Right cardiac atrium (tissue), 5 donors: ENCODE measurements at regions not wholly inside any gene's neighbourhood (a gene's known extent, or its start where the extent isn't known, plus 50 kb on each side); places are given as distances from the start of the nearest gene placed in this dataset.
A peak's percentile ranks its signal among the peaks of the same experiment; 100 is the strongest.

Source experiments
- ATAC-seq, 2 donors: fragments of 200-7000 bp; cut with Tn5 transposase; one replicate each; pipeline versions ENCODE4 v1.8.0 to v1.9.1; 2020; ENCODE audit warnings: moderate library complexity in 2 of 2, mild to moderate bottlenecking in 1 of 2
- DNase-seq, 3 donors: peaks; one replicate each; pipeline ENCODE4 v3.0.0-alpha.2; 2020
- H3K27ac ChIP-seq: one replicate; pipeline ENCODE4 v1.5.1; 2013; ENCODE audit warnings: mild to moderate bottlenecking, low read length, control low read depth, moderate library complexity
- H3K27me3 ChIP-seq: one replicate; pipeline ENCODE4 v1.6.1; 2013; ENCODE audit not compliant: control insufficient read depth, insufficient read depth
- H3K4me1 ChIP-seq: one replicate; pipeline ENCODE4 v1.6.1; 2013; ENCODE audit warnings: low read length; ENCODE audit not compliant: control insufficient read depth, insufficient read depth
- H3K4me3 ChIP-seq: one replicate; pipeline ENCODE4 v1.5.1; 2013; ENCODE audit warnings: low read length, control low read depth
- H3K9me3 ChIP-seq: one replicate; pipeline ENCODE4 v1.6.1; 2013; ENCODE audit warnings: low read length; ENCODE audit not compliant: control insufficient read depth
- WGBS: extraction: QIAGEN DNeasy Blood & Tissue Kit; methylation state at CpG from one replicate; pipeline ENCODE4 v1.1.7; 2013; 5-methylcytosine and 5-hydroxymethylcytosine counted together
- intact Hi-C, 4 donors: fragments of 100-400 bp; cut with DNase I; formaldehyde crosslinking; loops; one replicate each; pipeline versions ENCODE4 v1.11.0 to v1.14.0; 2022 to 2023
- donor health status: healthy with polysubstance abuse.
- donor health status: DM: no; HTN: yes; CAD: no.
- donor health status: DM: no; HTN: no; CAD: no.
- donor health status: DM: no; HTN: yes; CAD: no; lungs with severe emphysema.
- donor health status: DM: yes; HTN: yes; CAD: no.

DNA sequence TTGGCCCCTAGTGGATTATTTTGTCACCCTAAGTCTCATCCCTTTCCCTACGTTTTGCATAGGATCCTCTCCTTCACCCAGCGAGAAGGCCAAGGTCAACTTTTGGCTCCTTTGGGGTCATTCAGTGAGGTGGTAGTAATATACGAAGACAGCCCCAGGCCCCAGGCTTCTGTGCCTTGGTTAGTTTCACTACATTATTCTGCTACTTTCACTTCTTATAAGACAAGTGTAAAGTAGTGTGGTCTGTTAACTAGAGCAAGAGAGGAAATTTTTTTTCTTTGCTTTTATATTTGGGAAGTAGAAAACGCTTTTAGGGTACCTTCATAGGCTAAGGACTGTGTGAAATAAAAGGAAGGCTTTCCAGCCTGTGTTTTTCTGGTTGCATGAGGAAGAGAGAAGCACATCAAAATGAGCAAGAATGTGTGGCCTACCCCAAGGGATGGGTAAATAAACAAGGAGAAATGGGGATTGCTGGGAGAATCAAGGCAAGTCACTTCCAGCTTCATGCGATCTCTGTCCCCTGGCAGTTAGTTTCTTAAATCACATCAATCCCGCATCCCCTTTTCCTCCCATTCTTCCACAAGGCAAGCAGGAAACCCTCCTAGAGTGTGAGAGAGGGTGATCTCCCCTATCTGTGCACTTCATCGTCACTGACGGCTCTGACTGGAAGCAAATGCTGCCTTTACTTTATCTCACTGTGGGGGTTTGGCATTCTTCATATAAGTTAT, 677.0 kb upstream of the WWC1 start:
- ATAC-seq (no peak), DNase-seq (no peak)
- intact Hi-C loops: no loop called here
- no peaks in the 10 kb centered on the region for H3K27me3 ChIP-seq
- H3K9me3 ChIP-seq: no peaks in the 10 kb centered on the region
- 55% methylated on average over 8 of the region's 8 CpGs for WGBS
- H3K4me3 ChIP-seq: no peak overlapping the region
- H3K4me1 ChIP-seq: no peaks in the 10 kb centered on the region
- no peak overlapping the region for H3K27ac ChIP-seq

DNA sequence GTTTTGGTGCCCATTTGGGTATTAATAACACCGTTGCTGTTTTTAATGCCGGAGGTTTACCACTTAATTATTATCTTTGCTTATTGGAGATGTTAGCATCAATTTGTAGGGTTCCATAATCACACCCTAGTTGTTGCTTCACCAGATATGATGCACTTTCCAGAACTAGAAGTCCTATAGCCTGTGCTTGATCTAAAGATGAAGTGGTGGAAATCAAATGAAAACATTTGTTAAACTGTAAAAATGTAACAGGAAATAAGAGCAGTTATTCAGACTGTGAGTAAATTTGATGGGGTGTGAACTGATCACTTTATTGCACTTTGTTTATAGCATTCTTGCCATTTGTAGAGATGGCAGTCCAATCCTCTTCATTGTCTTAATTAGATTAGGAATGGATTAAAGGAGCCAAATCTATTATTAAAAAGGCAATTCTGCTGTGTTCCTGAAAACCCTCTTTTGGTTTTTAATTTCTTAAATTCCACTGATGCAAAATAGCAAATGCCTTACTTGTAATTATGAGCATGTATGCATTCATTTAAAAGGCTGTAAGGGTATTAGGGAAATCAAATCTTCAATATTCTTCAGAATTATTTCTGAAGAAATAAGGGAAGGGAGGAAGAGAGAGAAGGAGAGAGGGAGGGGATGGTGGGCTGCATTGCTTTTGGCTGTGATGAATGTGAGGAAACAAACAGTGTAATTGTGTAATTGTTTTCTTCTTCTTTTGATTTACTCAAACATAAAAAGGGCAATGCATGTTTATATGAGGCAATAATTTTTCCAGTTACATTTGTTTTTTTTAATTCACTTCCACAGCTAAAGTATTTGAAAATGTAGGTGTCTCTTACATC, 675.2 kb upstream of the WWC1 start:
- no peak overlapping the region for H3K4me3 ChIP-seq
- no peak overlapping the region for H3K27ac ChIP-seq
- DNase-seq: no peak
- WGBS: 41% methylated on average over 2 of the region's 2 CpGs
- H3K9me3 ChIP-seq: no peaks in the 10 kb centered on the region
- no peaks in the 10 kb centered on the region for H3K4me1 ChIP-seq
- intact Hi-C loops: no loop called here
- no peaks in the 10 kb centered on the region for H3K27me3 ChIP-seq
- no peak for ATAC-seq

DNA sequence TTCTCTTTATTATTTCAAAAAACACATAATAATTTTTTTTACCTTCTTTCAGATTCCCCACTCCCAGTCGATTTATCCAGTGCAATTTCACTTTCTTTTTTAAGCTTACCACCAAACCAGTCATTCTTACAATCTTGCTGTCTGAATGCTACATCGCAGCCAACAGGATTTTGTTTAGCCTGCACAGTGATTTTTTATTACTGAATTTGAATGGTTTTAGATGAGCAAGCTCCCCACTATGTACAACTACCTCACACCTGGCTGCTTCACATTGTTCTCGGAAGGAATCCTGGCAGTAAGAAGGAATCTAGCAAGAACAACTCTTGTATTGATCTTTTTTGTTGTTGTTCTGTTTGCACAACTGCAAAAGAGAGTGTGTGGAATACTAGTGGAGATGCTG, 668.1 kb upstream of the WWC1 start:
- DNase-seq (no peak), ATAC-seq (no peak)
- no peaks in the 10 kb centered on the region for H3K4me1 ChIP-seq
- no peak overlapping the region for H3K4me3 ChIP-seq
- H3K27ac ChIP-seq: no peak overlapping the region
- no peaks in the 10 kb centered on the region for H3K9me3 ChIP-seq
- intact Hi-C loops: no loop called here
- 59% methylated on average over 3 of the region's 3 CpGs for WGBS
- H3K27me3 ChIP-seq: no peaks in the 10 kb centered on the region

DNA sequence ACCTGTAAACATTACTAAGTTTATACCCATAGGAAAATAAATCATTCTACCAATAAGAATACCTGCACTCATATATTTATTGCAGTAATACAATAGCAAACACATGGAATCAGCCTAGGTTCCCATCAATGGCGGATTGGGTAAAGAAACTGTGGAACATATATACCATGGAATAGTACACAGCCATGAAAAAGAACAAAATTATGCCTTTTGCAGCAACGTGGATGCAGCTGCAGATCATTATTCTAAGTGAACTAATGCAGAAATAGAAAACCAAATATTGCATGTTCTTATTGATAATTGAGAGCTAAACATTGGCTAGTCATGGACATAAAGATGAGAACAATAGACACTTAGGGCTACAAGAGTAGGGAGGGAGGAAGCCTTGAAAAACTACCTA, 667.4 kb upstream of the WWC1 start:
- ATAC-seq: no peak
- Histone ChIP-seq H3K4me3 (no peak overlapping the region), H3K27me3 (no peaks in the 10 kb centered on the region), H3K9me3 (no peaks in the 10 kb centered on the region), H3K27ac (no peak overlapping the region), H3K4me1 (no peaks in the 10 kb centered on the region)
- intact Hi-C loops: no loop called here
- DNase-seq: no peak
- WGBS: 73% methylated on average over 2 of the region's 2 CpGs

DNA sequence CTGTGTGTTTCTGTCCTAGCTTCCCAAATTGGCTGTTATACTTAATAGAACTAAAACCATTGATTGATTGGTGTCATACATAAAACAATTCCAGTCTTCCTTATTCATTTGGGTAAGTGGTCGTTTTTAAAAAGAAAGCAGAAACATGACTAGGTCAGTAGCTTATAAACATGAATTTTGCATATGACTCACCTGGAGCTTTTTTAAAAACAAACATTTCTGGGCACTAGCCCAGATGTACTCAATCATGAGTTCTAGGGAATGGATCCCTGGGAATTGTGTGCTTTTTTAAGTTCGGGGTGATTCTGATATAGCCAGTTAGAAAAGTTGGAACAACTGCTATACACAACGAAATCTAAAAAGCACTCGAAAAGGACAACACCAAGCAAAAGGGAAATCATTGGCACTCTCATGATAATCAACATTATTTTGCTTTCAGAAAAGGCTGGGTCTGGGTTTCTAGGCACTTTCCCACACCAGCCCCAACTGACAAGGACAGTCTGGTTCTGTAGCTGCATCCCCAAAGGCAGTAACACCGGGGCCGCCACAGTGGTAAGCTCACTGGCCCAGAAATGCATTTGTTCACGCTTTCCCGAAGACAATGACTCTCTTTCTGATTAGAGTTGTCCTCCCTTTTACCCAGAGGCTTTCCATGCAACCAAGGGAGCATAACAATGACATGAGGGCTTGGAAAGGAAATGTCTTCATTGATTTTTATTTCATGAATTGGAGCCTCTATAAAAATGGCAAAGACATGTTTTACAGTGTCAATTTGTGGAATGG, 664.9 kb upstream of the WWC1 start:
- Histone ChIP-seq H3K27ac (no peak overlapping the region), H3K4me1 (no peaks in the 10 kb centered on the region), H3K27me3 (no peaks in the 10 kb centered on the region), H3K9me3 (no peaks in the 10 kb centered on the region), H3K4me3 (no peak overlapping the region)
- WGBS: 79% methylated on average over 8 of the region's 8 CpGs
- intact Hi-C loops: no loop called here
- DNase-seq: no peak
- no peak for ATAC-seq

DNA sequence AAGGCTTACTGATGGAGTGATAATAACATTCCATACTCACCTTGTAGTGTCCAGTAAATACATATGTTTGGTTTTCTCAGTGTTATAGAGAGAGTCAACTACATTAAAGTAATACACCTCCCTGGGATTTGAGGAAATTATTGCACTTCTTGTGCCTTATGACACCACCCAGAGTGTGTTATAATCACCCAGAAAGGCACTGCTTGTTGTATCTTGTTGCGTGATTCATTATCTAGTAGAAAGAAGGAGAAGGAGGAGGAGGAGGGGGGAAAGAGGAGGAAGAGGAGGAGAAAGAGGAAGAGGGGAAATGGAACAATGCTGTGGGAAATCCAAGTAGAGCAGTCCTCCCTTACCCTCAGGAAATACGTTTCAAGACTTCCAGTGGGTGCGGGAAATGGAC, 661.8 kb upstream of the WWC1 start:
- no peak overlapping the region for H3K4me3 ChIP-seq
- H3K27ac ChIP-seq: no peak overlapping the region
- 60% methylated on average over 3 of the region's 3 CpGs for WGBS
- ATAC-seq: no peak
- no peaks in the 10 kb centered on the region for H3K27me3 ChIP-seq
- H3K9me3 ChIP-seq: no peaks in the 10 kb centered on the region
- H3K4me1 ChIP-seq: no peaks in the 10 kb centered on the region
- no peak for DNase-seq
- intact Hi-C loops: no loop called here

DNA sequence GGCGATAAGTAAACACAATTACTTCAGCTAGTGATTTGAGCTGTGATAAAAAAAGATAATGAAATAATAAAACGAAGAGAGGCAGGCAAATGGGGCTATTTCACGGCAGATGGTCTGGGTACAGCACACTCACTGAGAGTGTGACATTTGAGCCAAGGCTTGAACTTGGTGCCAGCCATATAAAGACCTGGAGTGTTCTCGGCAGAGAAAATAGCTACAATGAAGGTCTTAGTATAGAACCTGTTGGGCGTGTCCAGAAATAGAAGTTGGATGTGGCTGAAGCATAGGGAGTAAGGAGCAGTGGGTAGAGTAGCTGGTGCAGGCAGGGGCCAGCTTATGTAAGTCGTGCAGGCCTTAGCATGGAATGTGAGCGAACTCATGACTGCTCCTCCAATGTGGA, 660.3 kb upstream of the WWC1 start:
- DNase-seq (no peak), ATAC-seq (no peak)
- Histone ChIP-seq H3K9me3 (no peaks in the 10 kb centered on the region), H3K27ac (no peak overlapping the region), H3K4me1 (no peaks in the 10 kb centered on the region), H3K4me3 (no peak overlapping the region), H3K27me3 (no peaks in the 10 kb centered on the region)
- 86% methylated on average over 7 of the region's 7 CpGs for WGBS
- intact Hi-C loops: no loop called here

DNA sequence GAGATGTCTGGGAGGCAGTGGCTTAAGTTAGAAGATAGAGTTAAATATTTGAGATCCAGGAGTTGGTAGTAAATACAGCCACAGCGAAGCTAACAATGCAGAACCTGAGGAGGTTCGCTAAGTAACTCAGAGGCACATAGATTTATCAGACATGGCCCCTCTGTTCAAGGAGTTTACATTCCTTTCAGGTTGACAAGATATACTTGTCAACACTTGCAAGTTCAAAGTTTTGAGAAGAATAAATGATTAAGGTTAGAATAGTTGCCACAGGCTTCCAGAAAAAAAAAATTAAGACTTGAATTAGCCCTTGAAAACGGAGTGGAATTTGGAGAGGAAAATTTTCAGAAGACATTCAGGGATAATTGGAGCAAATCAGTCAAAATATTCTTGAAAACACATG, 658.3 kb upstream of the WWC1 start:
- Histone ChIP-seq H3K4me1 (no peaks in the 10 kb centered on the region), H3K27me3 (no peaks in the 10 kb centered on the region), H3K27ac (no peak overlapping the region), H3K9me3 (no peaks in the 10 kb centered on the region), H3K4me3 (no peak overlapping the region)
- ATAC-seq (no peak), DNase-seq (no peak)
- intact Hi-C loops: no loop called here
- 56% methylated on average over 3 of the region's 3 CpGs for WGBS

DNA sequence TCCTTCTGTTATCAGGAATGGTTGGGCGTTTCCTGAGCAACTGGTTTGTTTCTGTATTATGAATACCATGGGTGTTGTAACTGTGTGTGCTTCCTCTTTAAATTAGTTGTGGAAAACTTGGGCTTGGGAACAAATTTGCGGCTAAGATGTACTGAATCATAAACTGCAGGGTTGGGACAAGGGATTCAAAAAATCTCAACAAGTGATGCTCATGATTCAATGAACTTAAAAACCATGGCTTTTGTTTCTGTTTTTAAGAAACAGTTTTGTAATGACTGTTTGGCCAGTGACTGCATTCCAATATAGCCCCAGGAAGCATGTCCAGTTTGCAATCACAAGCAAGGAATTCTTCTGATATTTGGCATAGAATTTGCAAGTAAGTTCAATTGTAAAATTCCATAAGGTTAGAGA, 657.5 kb upstream of the WWC1 start:
- Histone ChIP-seq H3K4me1 (no peaks in the 10 kb centered on the region), H3K27me3 (no peaks in the 10 kb centered on the region), H3K27ac (no peak overlapping the region), H3K4me3 (no peak overlapping the region), H3K9me3 (no peaks in the 10 kb centered on the region)
- ATAC-seq (peak in 1 of 2 donors; percentile 68), DNase-seq (no peak)
- 29% methylated on average over 2 of the region's 2 CpGs for WGBS
- intact Hi-C loops: no loop called here

DNA sequence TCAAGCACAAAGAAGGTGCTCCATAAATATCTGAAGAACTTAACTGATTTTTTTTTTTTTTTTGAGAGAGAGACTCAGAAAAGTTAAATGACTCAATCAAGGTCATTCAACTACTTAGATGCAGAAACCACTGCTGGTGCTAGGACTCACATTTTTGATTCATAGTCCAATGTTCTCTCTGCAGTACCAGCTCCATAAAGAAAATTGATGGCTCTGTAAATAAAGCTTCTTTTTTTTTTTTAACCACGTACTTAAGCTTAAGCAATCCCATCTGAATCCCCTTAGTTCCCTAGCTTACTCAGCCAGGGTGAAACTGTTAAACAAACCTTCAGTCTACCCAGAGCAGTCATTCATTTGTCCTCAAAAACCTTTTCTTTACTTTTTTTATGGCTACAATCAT, 657.0 kb upstream of the WWC1 start:
- no peaks in the 10 kb centered on the region for H3K4me1 ChIP-seq
- WGBS: 75% methylated on average over 1 of the region's 1 CpG
- no peaks in the 10 kb centered on the region for H3K27me3 ChIP-seq
- no peak overlapping the region for H3K27ac ChIP-seq
- ATAC-seq: no peak
- H3K4me3 ChIP-seq: no peak overlapping the region
- no peaks in the 10 kb centered on the region for H3K9me3 ChIP-seq
- no peak for DNase-seq
- intact Hi-C loops: no loop called here

DNA sequence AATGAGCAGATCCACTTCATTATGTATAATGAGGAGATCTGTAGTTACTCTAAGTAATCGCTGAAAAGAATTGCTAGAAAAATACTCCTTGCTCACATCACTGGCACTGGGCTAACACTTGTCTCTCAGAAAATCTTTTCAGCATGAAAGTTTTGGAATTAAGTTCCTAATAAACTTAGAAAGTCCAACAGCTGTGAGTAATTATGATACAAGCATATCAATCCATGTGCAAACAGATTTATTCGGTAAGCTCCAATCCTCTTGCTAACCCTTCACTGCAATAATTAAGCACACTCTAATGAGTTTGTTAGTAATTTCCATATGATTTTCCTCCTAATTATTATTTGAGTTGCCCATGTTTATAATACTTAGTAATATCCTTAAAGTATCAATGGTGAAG, 652.6 kb upstream of the WWC1 start:
- H3K9me3 ChIP-seq: no peaks in the 10 kb centered on the region
- no peaks in the 10 kb centered on the region for H3K4me1 ChIP-seq
- H3K27ac ChIP-seq: no peak overlapping the region
- no peak overlapping the region for H3K4me3 ChIP-seq
- no peak for ATAC-seq
- DNase-seq: no peak
- no peaks in the 10 kb centered on the region for H3K27me3 ChIP-seq
- intact Hi-C loops: no loop called here
- 68% methylated on average over 2 of the region's 2 CpGs for WGBS
